HG03571 (cell line): ENCODE measurements at regions not wholly inside any gene's neighbourhood (a gene's known extent, or its start where the extent isn't known, plus 50 kb on each side); places are given as distances from the start of the nearest gene placed in this dataset.
"Not testable (repeated sequence)": the region's sequence is repeated elsewhere in the genome, so short reads cannot be mapped to it uniquely, and the experiment has no call there.

Experiments
- ATAC-seq: cut with Tn5 transposase; IDR thresholded peaks from one replicate; pipeline ENCODE4 v1.9.1; 2021; ENCODE audit not compliant: unreplicated experiment

DNA sequence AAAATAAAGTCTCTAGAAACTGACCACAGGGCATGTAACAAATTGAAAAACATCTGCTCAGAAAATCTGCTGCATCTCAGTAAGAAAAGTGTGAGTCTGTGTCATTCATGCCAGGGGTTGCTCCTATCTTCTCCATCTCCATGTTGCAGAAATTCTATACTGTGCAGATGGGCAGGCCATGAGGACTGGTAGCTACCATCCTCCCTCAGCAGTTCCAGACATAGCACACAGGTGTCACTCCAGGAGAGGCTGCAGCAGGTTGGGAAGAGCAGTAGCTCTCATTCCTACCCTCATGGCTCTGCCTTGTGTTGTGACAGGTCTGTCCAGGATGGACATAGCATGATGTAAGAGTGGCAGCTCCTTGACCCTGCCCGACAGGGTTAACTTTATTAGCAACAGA lies 173.4 kb downstream of the NDUFS4 start:
- no peak for ATAC-seq

DNA sequence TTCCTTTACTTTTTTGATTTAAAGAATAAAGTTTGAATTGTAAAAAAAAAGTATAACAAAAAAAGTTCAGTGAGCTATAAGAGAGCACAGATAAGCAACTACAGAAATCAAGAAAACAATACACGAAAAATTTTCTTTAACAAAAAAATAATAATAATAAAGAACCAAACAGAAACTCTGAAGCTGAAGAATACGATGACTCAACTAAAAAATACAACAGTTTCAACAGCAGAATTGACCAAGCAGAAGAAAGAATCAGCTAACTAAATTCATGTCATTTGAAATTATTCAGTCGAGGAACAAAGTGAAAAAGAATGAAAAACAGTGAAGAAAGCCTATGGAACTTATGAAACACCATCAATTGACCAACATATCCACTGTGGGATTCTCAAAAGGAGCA lies 177.7 kb downstream of the NDUFS4 start:
- no peak for ATAC-seq

- no peak for ATAC-seq
Measured at GRCh38 chr5:53739111-53739510, 178.7 kb downstream of the NDUFS4 start.

- ATAC-seq, result no peak
Measured at GRCh38 chr5:53749621-53750020, 189.2 kb downstream of the NDUFS4 start.

DNA sequence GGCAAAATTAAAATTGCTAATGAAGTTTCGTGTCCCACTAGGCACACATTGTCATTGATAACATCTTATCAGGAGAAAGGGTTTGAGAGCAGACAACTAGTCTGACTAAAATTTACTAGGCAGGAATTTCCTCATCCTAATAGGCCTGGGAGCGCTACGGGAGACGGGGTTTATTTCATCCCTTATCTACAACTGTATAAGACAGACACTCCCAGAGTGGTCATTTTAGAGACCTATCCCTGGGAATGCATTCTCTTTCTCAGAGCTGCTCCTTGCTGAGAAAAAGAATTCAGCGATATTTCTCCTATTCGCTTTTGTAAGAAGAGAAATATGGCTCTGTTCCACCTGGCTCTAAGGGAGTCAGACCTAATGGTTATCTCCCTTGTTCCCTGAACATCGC lies 191.8 kb downstream of the NDUFS4 start:
- not testable (repeated sequence) for ATAC-seq

DNA sequence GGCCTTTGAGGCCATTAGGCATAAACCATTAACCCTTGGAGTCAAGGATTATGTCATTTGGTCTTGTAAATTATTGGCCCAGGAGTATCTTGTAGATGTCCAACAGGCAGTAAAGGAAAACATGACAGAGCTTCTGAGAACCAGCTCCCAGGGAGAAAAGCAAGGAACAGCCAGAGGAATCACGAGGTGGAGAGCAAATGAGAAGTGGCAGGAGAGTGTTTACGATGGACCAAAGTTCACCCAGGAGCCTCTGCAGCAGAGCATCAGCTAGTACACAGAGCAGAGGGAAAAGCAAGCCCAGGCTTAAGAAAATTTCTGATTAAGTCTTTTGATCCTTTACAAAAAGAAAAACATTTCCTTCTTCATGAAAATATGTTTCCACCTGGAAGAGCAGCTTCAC lies 206.2 kb downstream of the NDUFS4 start:
- no peak for ATAC-seq

DNA sequence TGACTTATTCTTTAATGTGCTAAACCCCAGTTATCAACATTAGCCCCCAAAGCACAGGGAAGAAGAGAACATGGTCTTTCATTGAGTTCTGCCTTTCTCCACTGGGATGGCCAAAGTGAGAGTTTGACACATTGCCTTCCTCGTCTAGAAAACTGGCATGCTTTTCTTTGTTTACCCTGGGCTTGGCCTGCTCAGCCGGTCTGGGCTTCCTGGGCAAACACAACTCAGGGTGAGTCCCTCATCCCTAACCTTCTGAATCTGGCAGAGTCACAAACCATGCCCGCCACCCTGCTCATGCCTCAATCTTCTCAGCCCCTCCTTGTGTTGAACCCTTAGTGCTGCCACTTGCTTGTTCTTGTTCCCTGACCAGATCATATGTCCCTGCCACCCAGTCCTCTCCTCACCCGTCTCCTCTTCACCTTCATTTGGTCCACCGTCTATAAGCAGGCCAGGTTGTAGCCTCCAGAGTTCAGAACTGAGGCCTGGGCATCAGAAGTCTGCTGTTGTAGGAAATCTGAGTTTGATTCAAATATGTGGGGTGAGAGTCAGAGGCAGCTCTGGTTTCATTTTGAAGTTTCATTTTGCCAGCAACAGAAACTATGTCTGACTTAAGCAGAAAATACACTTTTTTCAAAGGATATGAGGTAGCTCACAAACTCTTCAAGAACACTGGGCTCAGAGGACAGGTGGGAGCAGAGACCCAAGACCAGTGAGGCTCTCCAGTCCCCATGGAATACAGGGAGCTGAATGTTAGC lies 217.6 kb downstream of the NDUFS4 start:
- peak; percentile 46 for ATAC-seq

GRCh38 chr5:53779541-53779981 lies 219.1 kb downstream of the NDUFS4 start:
- peak; percentile 63 for ATAC-seq

GRCh38 chr5:53782620-53783019 lies 222.2 kb downstream of the NDUFS4 start:
- no peak for ATAC-seq

DNA sequence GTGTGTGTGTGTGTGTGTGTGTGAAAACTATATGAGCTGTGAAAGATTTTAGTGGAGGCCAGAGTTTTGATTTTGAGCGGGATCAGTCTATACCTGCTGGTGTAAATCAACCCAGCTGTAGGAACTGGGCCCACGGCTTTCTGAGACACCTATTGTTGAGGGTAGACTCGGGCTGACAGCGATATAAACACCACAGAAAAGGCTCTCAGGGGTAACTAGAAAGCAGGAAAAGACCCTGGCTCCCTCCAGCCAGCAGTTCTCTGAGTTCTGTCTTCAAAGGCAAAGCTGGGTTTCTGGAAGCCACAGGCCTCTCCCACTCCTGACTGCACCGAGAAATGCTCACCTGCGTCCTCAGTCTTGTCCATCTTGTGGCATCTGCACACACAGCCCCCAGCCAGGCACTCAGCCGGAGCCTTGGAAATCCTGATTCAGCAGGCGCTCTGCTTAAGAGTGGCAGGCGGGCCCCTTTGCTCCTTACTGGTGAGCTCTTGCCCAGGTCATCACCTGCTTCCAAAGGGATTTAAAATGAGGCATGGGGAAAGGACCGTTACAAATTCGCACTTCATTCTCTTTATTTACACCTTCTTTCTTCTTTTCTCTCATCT lies 223.3 kb downstream of the NDUFS4 start:
- ATAC-seq, result no peak

DNA sequence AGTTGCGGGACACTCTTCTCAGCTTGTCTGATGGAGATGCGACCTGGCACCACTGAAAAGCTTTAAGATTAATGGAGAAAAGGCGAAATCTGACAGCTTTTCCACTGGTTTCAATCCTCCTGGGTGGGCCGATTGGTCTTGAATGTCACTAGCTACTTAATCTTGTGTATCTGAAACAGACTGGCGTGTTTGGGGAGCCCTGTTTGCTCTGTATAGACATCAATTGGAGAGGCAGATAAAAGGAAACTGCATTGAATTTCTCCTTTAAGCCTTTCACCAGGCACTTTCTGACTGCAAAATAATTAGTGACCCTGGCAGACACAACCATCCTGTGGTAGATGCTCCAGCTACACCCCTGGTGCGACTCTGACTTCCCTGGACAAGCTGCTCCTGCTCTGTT lies 224.2 kb downstream of the NDUFS4 start:
- no peak for ATAC-seq

DNA sequence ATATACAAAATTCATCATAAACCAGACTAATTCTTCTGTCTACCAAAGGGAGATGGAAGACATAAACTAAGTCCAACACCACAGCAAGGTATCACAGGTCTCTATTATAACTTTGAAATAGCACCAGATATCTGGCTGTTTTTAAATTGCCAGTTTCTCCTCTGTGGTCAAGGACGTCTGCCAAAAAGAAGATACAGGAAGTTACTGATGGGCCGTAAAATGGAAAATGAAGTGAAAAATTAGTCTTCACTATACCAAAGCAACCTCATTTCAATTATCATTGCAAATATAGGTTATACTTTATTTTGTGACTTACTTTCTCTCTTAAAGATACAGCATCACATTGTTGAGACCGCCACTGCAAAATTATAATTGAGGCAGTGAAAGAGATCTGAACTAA lies 225.5 kb downstream of the NDUFS4 start:
- no peak for ATAC-seq

DNA sequence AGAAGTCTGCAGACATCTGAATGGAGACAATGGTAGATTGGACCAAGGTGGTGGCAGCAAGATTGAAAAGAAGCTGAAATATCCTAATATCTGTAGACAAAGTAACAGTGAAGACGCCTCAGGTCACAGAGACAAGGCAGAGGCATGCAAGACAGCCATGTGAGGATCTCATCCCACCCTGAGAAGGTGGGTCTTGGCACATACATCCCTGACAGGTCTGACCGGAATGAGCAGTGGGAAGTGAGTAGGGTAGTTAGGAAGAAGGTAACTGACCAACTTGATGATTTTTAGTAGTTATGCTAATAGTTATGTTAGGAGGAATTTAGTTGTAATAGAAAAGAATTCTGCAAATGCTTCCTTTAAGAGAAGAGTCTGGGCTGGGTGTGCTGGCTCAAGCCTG lies 229.6 kb downstream of the NDUFS4 start:
- ATAC-seq, result no peak

DNA sequence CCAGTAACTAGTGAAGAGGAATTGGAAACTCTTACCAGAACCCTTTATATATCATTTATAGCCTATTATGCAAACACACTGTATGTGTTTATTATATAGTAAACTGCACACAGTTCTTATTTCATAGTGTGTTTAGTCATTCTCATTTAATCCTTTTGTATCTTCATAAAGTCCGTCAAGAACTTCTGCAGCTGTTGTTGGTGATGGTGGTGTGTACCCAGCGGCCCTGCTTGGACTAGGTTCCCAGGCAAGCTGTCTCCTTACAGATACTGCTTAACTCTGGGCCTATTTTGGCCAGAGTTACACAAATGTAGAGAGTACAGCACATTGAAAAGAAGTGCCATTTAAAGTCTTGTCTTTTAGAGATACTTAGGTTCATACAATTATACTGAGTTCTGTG lies 231.9 kb downstream of the NDUFS4 start:
- no peak for ATAC-seq

DNA sequence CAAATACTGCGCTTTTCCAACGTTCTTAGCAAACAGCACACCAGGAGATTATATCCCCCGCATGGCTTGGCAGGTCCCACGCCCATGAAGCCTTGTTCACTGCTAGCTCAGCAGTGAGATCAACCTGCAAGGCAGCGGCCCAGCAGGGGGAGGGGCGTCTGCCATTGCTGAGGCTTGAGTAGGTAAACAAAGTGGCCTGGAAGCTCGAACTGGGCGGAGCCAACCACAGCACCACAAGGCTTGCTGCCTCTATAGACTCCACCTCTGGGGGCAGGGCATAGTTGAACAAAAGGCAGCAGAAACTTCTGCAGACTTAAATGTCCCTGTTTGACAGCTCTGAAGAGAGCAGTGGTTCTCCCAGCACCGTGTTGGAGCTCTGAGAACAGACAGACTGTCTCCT lies 239.2 kb downstream of the NDUFS4 start:
- ATAC-seq, result not testable (repeated sequence)

DNA sequence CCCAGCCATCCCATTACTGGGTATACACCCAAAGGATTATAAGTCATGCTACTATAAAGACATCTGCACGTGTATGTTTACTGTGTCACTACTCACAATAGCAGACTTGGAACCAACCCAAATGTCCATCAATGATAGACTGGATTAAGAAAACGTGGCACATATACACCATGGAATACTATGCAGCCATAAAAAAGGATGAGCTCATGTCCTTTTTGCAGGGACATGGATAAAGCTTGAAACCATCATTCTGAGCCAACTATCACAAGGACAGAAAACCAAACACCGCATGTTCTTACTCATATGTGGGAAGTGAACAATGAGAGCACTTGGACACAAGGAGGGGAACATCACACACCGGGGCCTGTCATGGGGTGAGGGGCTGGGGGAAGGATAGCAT lies 248.0 kb downstream of the NDUFS4 start:
- ATAC-seq, result not testable (repeated sequence)

- ATAC-seq, result no peak
Measured at GRCh38 chr5:53814819-53815218, 254.4 kb downstream of the NDUFS4 start.

DNA sequence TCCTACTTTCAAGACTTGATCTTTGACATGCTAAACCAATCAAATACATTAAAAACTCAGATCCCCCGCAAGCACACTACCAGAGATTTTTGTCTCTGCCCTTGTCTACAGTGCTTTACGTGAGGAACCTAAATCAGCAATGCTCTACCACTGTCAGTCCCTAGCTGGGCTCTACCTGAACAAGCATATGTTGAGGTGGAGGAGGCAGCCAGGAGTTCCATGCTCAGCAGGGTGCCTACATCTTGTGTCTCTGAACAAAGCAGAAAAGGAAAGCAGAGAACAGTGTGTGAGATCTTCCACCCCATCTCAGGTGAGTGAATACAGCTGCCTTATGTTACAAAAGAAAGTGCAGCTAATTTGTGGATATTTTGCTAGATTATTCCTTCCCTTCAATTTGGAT lies 255.0 kb downstream of the NDUFS4 start:
- no peak for ATAC-seq

GRCh38 chr5:53817183-53817582 lies 256.7 kb downstream of the NDUFS4 start:
- ATAC-seq, result no peak

- no peak for ATAC-seq
Measured at GRCh38 chr5:53819482-53819881, 259.0 kb downstream of the NDUFS4 start.

DNA sequence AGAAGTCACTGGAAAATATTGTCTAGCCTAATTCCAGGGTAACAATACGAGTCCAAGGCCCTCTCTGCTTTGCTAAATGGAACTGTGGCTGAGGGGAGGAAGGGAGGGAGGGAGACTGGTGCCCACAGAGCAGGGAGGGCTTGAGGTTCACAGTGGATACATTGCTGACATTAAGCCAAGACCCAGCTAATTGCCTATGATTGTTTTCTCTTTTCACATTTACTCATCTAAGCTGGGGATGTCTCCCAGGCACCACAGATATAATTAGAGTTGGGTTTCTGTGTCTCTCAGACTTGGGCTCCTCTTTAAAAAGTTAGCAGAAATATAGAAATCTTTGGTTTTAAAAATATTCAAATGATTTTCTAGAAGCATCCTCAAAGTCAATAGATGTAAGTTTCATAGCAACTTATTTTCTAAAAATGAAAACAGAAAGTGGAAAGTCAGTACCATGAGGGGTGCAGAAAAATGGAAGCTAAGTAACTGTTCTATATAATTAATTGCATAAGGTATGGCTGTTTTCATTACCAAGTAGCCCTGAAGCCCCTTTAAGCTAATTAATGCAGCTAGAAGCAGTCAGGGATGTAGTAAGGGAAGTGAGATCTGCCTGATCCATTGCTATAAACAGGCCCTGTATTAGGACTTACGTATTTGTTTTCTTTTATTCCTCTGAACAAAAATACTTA lies 259.8 kb downstream of the NDUFS4 start:
- peak; percentile 52 for ATAC-seq

GRCh38 chr5:53820802-53821171 lies 260.3 kb downstream of the NDUFS4 start:
- peak; percentile 82 for ATAC-seq
